Vagina (tissue), 2 donors: ENCODE measurements at regions not wholly inside any gene's neighbourhood (a gene's known extent, or its start where the extent isn't known, plus 50 kb on each side); places are given as distances from the start of the nearest gene placed in this dataset.

ENCODE experiments used
- DNase-seq, 2 donors: peaks; one replicate each; pipeline ENCODE4 v3.0.0-alpha.2; 2017; ENCODE audit errors: extremely low spot score in 2 of 2
- H3K27ac ChIP-seq: fragments of 200-600 bp; sonication (generic); one replicate; pipeline ENCODE4 v1.5.1; 2019
- H3K27me3 ChIP-seq: fragments of 200-600 bp; sonication (generic); one replicate; pipeline ENCODE4 v1.5.1; 2019
- H3K36me3 ChIP-seq, 2 donors: fragments of 200-600 bp; sonication (generic); one replicate each; pipeline ENCODE4 v1.5.1; 2017 to 2019
- H3K4me1 ChIP-seq: fragments of 200-600 bp; sonication (generic); one replicate; pipeline ENCODE4 v1.5.1; 2019
- H3K4me3 ChIP-seq, 2 donors: fragments of 200-600 bp; sonication (generic); 1 replicate in 1 of 2; 2 replicates in 1 of 2; pipeline ENCODE4 v1.5.1; 2016 to 2019
- H3K9me3 ChIP-seq: fragments of 200-600 bp; sonication (generic); one replicate; pipeline ENCODE4 v1.5.1; 2019
- POLR2A ChIP-seq, 2 donors: fragments of 450-650 bp; IDR thresholded peaks; one replicate each; pipeline ENCODE4 v1.6.1; 2017; ENCODE audit warnings: antibody characterized with exemption in 2 of 2, mild to moderate bottlenecking in 2 of 2, moderate library complexity in 2 of 2
- POLR2AphosphoS5 ChIP-seq, 2 donors: sonication (generic); formaldehyde crosslinking; IDR thresholded peaks; one replicate each; pipeline ENCODE4 v1.9.0; 2017; ENCODE audit warnings: antibody characterized with exemption in 2 of 2, mild to moderate bottlenecking in 2 of 2, low read depth in 1 of 2; ENCODE audit not compliant: insufficient read depth in 1 of 2
- intact Hi-C: fragments of 100-400 bp; cut with DNase I; formaldehyde crosslinking; loops from one replicate; pipeline ENCODE4 v1.15.1; 2023
- TF ChIP-seq, protein P1 (sequence below), 3 experiments: fragments of 450-650 bp in 2 of 3; fragments of 200-600 bp in 1 of 3; sonication (generic) in 1 of 3; IDR thresholded peaks; one replicate each; pipeline ENCODE4 v1.5.1; 2017 to 2019; ENCODE audit warnings: antibody characterized with exemption in 3 of 3, mild to moderate bottlenecking in 2 of 3, moderate library complexity in 2 of 3

DNA sequence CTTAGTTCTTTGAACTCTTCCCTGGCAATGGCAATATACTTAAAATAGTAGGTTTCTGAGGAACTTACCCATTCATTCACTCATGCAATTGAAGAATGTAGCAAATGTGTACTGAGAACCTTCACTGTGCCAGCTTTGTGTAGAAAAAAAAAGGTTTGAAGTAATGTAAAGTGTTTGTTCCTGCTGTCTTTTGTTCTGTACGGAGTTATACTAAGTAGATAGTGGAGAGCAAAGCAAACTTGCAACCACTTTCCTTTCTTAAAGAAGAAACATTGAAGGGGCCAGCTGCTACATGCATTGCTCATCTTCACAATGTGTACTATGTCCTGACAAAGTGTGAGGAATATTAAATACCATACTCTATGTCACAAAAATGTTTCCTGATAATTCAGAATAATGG lies 68.9 kb upstream of the FREM2 start:
- Histone ChIP-seq H3K4me3 (no peak overlapping the region), H3K4me1 (no peaks in the 10 kb centered on the region), H3K27me3 (no peaks in the 10 kb centered on the region), H3K9me3 (no peaks in the 10 kb centered on the region), H3K36me3 (no peaks in the 10 kb centered on the region), H3K27ac (no peak overlapping the region)
- TF ChIP-seq POLR2AphosphoS5 (IDR thresholded peaks at IDR 0.05; ENCODE audit: insufficient read depth in 1 of 2, low read depth in 1 of 2) (no peak), POLR2A (IDR thresholded peaks at IDR 0.05) (no peak)
- TF ChIP-seq, protein P1, sequence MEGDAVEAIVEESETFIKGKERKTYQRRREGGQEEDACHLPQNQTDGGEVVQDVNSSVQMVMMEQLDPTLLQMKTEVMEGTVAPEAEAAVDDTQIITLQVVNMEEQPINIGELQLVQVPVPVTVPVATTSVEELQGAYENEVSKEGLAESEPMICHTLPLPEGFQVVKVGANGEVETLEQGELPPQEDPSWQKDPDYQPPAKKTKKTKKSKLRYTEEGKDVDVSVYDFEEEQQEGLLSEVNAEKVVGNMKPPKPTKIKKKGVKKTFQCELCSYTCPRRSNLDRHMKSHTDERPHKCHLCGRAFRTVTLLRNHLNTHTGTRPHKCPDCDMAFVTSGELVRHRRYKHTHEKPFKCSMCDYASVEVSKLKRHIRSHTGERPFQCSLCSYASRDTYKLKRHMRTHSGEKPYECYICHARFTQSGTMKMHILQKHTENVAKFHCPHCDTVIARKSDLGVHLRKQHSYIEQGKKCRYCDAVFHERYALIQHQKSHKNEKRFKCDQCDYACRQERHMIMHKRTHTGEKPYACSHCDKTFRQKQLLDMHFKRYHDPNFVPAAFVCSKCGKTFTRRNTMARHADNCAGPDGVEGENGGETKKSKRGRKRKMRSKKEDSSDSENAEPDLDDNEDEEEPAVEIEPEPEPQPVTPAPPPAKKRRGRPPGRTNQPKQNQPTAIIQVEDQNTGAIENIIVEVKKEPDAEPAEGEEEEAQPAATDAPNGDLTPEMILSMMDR (IDR thresholded peaks at IDR 0.05), result no peak
- intact Hi-C loops, result no loop called here
- no peak for DNase-seq

GRCh38 chr13:38618336-38618735 lies 68.5 kb upstream of the FREM2 start:
- TF ChIP-seq, protein P1 (IDR thresholded peaks at IDR 0.05), result no peak
- TF ChIP-seq POLR2AphosphoS5 (IDR thresholded peaks at IDR 0.05; ENCODE audit: insufficient read depth in 1 of 2, low read depth in 1 of 2) (no peak), POLR2A (IDR thresholded peaks at IDR 0.05) (no peak)
- Histone ChIP-seq H3K4me1 (no peaks in the 10 kb centered on the region), H3K27me3 (no peaks in the 10 kb centered on the region), H3K27ac (no peak overlapping the region), H3K4me3 (no peak overlapping the region), H3K9me3 (no peaks in the 10 kb centered on the region), H3K36me3 (no peaks in the 10 kb centered on the region)
- intact Hi-C loops, result no loop called here
- no peak for DNase-seq

GRCh38 chr13:38618881-38619280 lies 68.0 kb upstream of the FREM2 start:
- DNase-seq, result no peak
- Histone ChIP-seq H3K4me3 (no peak overlapping the region), H3K27ac (no peak overlapping the region), H3K36me3 (no peaks in the 10 kb centered on the region), H3K9me3 (no peaks in the 10 kb centered on the region), H3K4me1 (no peaks in the 10 kb centered on the region), H3K27me3 (no peaks in the 10 kb centered on the region)
- no peak for TF ChIP-seq POLR2A (IDR thresholded peaks at IDR 0.05)
- TF ChIP-seq, protein P1 (IDR thresholded peaks at IDR 0.05), result no peak
- TF ChIP-seq POLR2AphosphoS5 (IDR thresholded peaks at IDR 0.05; ENCODE audit: insufficient read depth in 1 of 2, low read depth in 1 of 2), result no peak
- intact Hi-C loops, result no loop called here

DNA sequence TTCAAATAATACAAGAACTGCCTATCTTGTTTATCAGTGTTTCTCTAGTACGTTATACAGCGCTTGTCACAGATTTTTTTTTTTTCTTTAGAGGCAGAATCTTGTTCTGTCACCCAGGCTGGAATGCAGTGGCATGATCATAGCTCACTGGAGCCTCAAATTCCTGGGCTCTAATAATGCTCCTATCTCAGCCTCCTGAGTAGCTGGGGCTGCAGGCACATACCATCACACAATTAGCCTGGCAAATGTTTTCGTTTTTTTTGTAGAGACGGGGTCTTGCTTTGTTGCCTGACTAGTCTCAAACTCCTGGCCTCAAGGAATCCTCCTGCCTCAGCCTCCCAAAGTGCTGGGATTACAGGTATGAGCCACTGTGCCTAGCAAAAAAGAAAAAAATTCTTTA lies 66.0 kb upstream of the FREM2 start:
- TF ChIP-seq POLR2A (IDR thresholded peaks at IDR 0.05), result no peak
- TF ChIP-seq POLR2AphosphoS5 (IDR thresholded peaks at IDR 0.05; ENCODE audit: insufficient read depth in 1 of 2, low read depth in 1 of 2), result no peak
- TF ChIP-seq, protein P1 (IDR thresholded peaks at IDR 0.05), result no peak
- Histone ChIP-seq H3K27me3 (no peaks in the 10 kb centered on the region), H3K9me3 (no peaks in the 10 kb centered on the region), H3K27ac (no peak overlapping the region), H3K4me1 (no peaks in the 10 kb centered on the region), H3K36me3 (no peaks in the 10 kb centered on the region), H3K4me3 (no peak overlapping the region)
- DNase-seq, result no peak
- intact Hi-C loops, result no loop called here

GRCh38 chr13:38624822-38625221 lies 62.1 kb upstream of the FREM2 start:
- Histone ChIP-seq H3K27me3 (no peaks in the 10 kb centered on the region), H3K9me3 (no peaks in the 10 kb centered on the region), H3K4me3 (no peak overlapping the region), H3K36me3 (no peaks in the 10 kb centered on the region), H3K4me1 (no peaks in the 10 kb centered on the region), H3K27ac (no peak overlapping the region)
- intact Hi-C loops, result no loop called here
- TF ChIP-seq POLR2AphosphoS5 (IDR thresholded peaks at IDR 0.05; ENCODE audit: insufficient read depth in 1 of 2, low read depth in 1 of 2), result no peak
- no peak for DNase-seq

DNA sequence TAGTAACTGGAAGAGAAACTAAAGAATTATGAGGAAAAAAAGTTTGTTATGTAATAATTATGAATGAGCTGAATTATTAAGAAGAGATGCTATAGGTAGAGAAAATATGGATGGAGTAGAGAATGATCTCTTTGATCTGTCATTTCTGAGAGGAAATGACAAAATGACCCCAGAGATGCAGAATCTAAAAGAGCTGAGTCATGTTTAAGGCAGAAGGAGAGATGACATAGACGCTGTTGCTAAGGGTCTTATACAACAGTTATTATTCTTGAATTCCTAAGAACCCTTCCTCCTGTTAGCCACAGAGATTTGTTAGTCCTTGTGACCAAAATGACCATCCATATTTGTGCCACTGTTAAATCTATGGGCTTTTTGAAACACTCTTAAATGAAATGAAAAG lies 58.3 kb upstream of the FREM2 start:
- DNase-seq, result no peak
- no peaks in the 10 kb centered on the region for H3K36me3 ChIP-seq
- H3K4me1 ChIP-seq, result no peaks in the 10 kb centered on the region
- H3K27me3 ChIP-seq, result no peaks in the 10 kb centered on the region
- intact Hi-C loops, result no loop called here
- no peaks in the 10 kb centered on the region for H3K9me3 ChIP-seq
- H3K27ac ChIP-seq, result no peak overlapping the region
- TF ChIP-seq, protein P1 (IDR thresholded peaks at IDR 0.05), result no peak
- no peak for TF ChIP-seq POLR2A (IDR thresholded peaks at IDR 0.05)
- TF ChIP-seq POLR2AphosphoS5 (IDR thresholded peaks at IDR 0.05; ENCODE audit: insufficient read depth in 1 of 2, low read depth in 1 of 2), result no peak
- no peak overlapping the region for H3K4me3 ChIP-seq
